ENCODE measurements at regions not wholly inside any gene's neighbourhood (a gene's known extent, or its start where the extent isn't known, plus 50 kb on each side); places are given as distances from the start of the nearest gene placed in this dataset.

GRCh38 chr2:19029655-19030054 lies 328.8 kb downstream of the OSR1 start:
- no peak for DNase-seq

- DNase-seq, result no peak
These were observed 329.6 kb downstream of the OSR1 start for GRCh38 chr2:19028587-19029375.

- no peak for DNase-seq
These were observed 330.8 kb downstream of the OSR1 start for GRCh38 chr2:19027626-19028025.

- no peak for DNase-seq
These were observed 332.2 kb downstream of the OSR1 start for GRCh38 chr2:19026261-19026660.

GRCh38 chr2:19022334-19022733 lies 336.1 kb downstream of the OSR1 start:
- DNase-seq, result no peak

- DNase-seq, result peak; percentile 95
These were observed 336.7 kb downstream of the OSR1 start for GRCh38 chr2:19021721-19022120.

GRCh38 chr2:19021100-19021476 lies 337.3 kb downstream of the OSR1 start:
- DNase-seq, result peak; percentile 92

GRCh38 chr2:19020144-19021099 lies 338.0 kb downstream of the OSR1 start:
- DNase-seq, result no peak

- DNase-seq, result peak; percentile 34
These were observed 348.9 kb downstream of the OSR1 start for GRCh38 chr2:19009510-19009909.

GRCh38 chr2:19003554-19003953 lies 354.9 kb downstream of the OSR1 start:
- no peak for DNase-seq

- no peak for DNase-seq
These were observed 357.6 kb downstream of the OSR1 start for GRCh38 chr2:19000776-19001175.

- no peak for DNase-seq
These were observed 359.2 kb downstream of the OSR1 start for GRCh38 chr2:18999198-18999597.

- peak; percentile 48 for DNase-seq
These were observed 359.9 kb downstream of the OSR1 start for GRCh38 chr2:18998491-18998890.

- DNase-seq, result peak; percentile 32
These were observed 364.6 kb downstream of the OSR1 start for GRCh38 chr2:18993756-18994338.

- DNase-seq, result peak; percentile 90
These were observed 366.9 kb downstream of the OSR1 start for GRCh38 chr2:18991177-18992168.

- DNase-seq, result no peak
These were observed 369.7 kb downstream of the OSR1 start for GRCh38 chr2:18988631-18989232.

- DNase-seq, result peak; percentile 95
These were observed 370.8 kb downstream of the OSR1 start for GRCh38 chr2:18987592-18988073.

- no peak for DNase-seq
These were observed 371.4 kb downstream of the OSR1 start for GRCh38 chr2:18987016-18987415.

GRCh38 chr2:18986046-18986445 lies 372.4 kb downstream of the OSR1 start:
- DNase-seq, result no peak

GRCh38 chr2:18980786-18981430 lies 377.5 kb downstream of the OSR1 start:
- no peak for DNase-seq
